IMR-90 (cell line): ENCODE measurements at regions not wholly inside any gene's neighbourhood (a gene's known extent, or its start where the extent isn't known, plus 50 kb on each side); places are given as distances from the start of the nearest gene placed in this dataset.

Source experiments
- ATAC-seq: fragments of 200-7000 bp; cut with Tn5 transposase; 2 replicates; pipeline ENCODE4 v1.9.1; 2020; ENCODE audit warnings: low read depth, mild to moderate bottlenecking, moderate library complexity
- BruUV-seq: library from RNA; stranded (reverse); fragments of 400-500 nt; replicated peaks from 2 replicates; lab custom pipeline; 2021; lab: Mats Ljungman, UMichigan
- CTCF ChIA-PET: fragments of 300-600 bp; formaldehyde crosslinking; extraction: SDS; loops from one replicate; lab custom pipeline; 2021; ENCODE audit warnings: antibody characterized with exemption; lab: Yijun Ruan, JAX
- POLR2A ChIA-PET: fragments of 300-600 bp; sonication (Branson Sonifier 250); formaldehyde crosslinking; loops from one replicate; lab custom pipeline; 2022; ENCODE audit warnings: antibody characterized with exemption; ENCODE audit not compliant: unreplicated experiment; lab: Charles Lee
- DNase-seq: peaks from one replicate; pipeline ENCODE4 v3.0.0; 2013
- H2AFZ ChIP-seq: replicated peaks from 2 replicates; pipeline ENCODE3; 2013; ENCODE audit warnings: low read length, mild to moderate bottlenecking; ENCODE audit not compliant: poor library complexity
- H2AK5ac ChIP-seq: 2 replicates; pipeline ENCODE4 v1.6.1; 2013; ENCODE audit warnings: low read depth, low read length, inconsistent platforms
- H2AK9ac ChIP-seq: replicated peaks from 2 replicates; pipeline ENCODE3; 2013; ENCODE audit warnings: mild to moderate bottlenecking, low read depth, low read length, moderate library complexity; ENCODE audit not compliant: poor library complexity
- H2BK120ac ChIP-seq: 2 replicates; pipeline ENCODE4 v1.6.1; 2013; ENCODE audit warnings: low read depth, low read length, inconsistent platforms
- H2BK15ac ChIP-seq: 3 replicates; pipeline ENCODE4 v1.6.1; 2013; ENCODE audit warnings: low read depth, low read length, inconsistent platforms
- H2BK20ac ChIP-seq: 2 replicates; pipeline ENCODE4 v1.6.1; 2013; ENCODE audit warnings: low read depth, mild to moderate bottlenecking, inconsistent platforms, low read length, moderate library complexity
- H2BK5ac ChIP-seq: 2 replicates; pipeline ENCODE4 v1.6.1; 2013; ENCODE audit warnings: mild to moderate bottlenecking, low read depth, low read length, inconsistent platforms; ENCODE audit not compliant: poor library complexity, severe bottlenecking
- H3K14ac ChIP-seq: replicated peaks from 2 replicates; pipeline ENCODE4 v1.6.1; 2013; ENCODE audit warnings: low read depth, low read length, inconsistent platforms
- H3K18ac ChIP-seq: 2 replicates; pipeline ENCODE4 v1.6.1; 2013; ENCODE audit warnings: low read depth, low read length, control low read depth
- H3K23ac ChIP-seq: 2 replicates; pipeline ENCODE4 v1.6.1; 2013; ENCODE audit warnings: low read depth, low read length, inconsistent platforms
- H3K27ac ChIP-seq: 2 replicates; pipeline ENCODE4 v1.5.1; 2013; ENCODE audit warnings: mild to moderate bottlenecking, control low read depth, low read length; ENCODE audit not compliant: insufficient read depth
- H3K27me3 ChIP-seq: 2 replicates; pipeline ENCODE4 v1.6.1; 2013; ENCODE audit warnings: low read length; ENCODE audit not compliant: control insufficient read depth, insufficient read depth
- H3K36me3 ChIP-seq: 2 replicates; pipeline ENCODE4 v1.6.1; 2013; ENCODE audit warnings: low read length, mixed read lengths; ENCODE audit not compliant: control insufficient read depth, insufficient read depth
- H3K4ac ChIP-seq: 2 replicates; pipeline ENCODE4 v1.6.1; 2013; ENCODE audit warnings: low read depth, low read length, inconsistent platforms
- H3K4me1 ChIP-seq: 2 replicates; pipeline ENCODE4 v1.6.1; 2013; ENCODE audit warnings: low read length, mixed read lengths; ENCODE audit not compliant: control insufficient read depth, insufficient read depth
- H3K4me2 ChIP-seq: 2 replicates; pipeline ENCODE4 v1.6.1; 2013; ENCODE audit warnings: low read depth, mild to moderate bottlenecking, control low read depth, low read length, moderate library complexity
- H3K4me3 ChIP-seq: 2 replicates; pipeline ENCODE4 v1.5.1; 2013; ENCODE audit warnings: low read depth, mild to moderate bottlenecking, control low read depth, low read length, moderate library complexity; ENCODE audit not compliant: insufficient read depth
- H3K56ac ChIP-seq: 2 replicates; pipeline ENCODE4 v1.6.1; 2013; ENCODE audit warnings: low read length, inconsistent platforms; ENCODE audit not compliant: insufficient read depth; ENCODE audit errors: extremely low read depth
- H3K79me1 ChIP-seq, 2 experiments: 2 replicates each; pipeline ENCODE4 v1.6.1; 2013; ENCODE audit warnings: low read length in 2 of 2, inconsistent platforms in 1 of 2, low read depth in 1 of 2
- H3K9ac ChIP-seq: 2 replicates; pipeline ENCODE4 v1.6.1; 2013; ENCODE audit warnings: low read depth, low read length, control low read depth
- H3K9me1 ChIP-seq: 2 replicates; pipeline ENCODE4 v1.6.1; 2013; ENCODE audit warnings: low read length, inconsistent platforms; ENCODE audit not compliant: insufficient read depth
- H3K9me3 ChIP-seq: 2 replicates; pipeline ENCODE4 v1.6.1; 2013; ENCODE audit warnings: low read length; ENCODE audit not compliant: control insufficient read depth, insufficient read depth
- H4K20me1 ChIP-seq: 2 replicates; pipeline ENCODE4 v1.6.1; 2013; ENCODE audit warnings: low read length, inconsistent platforms; ENCODE audit not compliant: insufficient read depth
- H4K5ac ChIP-seq: 2 replicates; pipeline ENCODE4 v1.6.1; 2013; ENCODE audit warnings: mild to moderate bottlenecking, low read depth, low read length, control low read depth
- H4K8ac ChIP-seq, 2 experiments: 2 replicates each; pipeline ENCODE4 v1.6.1; 2013; ENCODE audit warnings: low read depth in 2 of 2, low read length in 2 of 2, control low read depth in 1 of 2, inconsistent platforms in 1 of 2
- H4K91ac ChIP-seq: 2 replicates; pipeline ENCODE4 v1.6.1; 2013; ENCODE audit warnings: low read depth, low read length, inconsistent platforms; ENCODE audit not compliant: insufficient read depth
- BHLHE40 ChIP-seq: fragments of 150-350 bp; IDR thresholded peaks from 2 replicates; pipeline ENCODE4 v1.6.1; 2016; ENCODE audit warnings: mild to moderate bottlenecking, low read depth, low read length
- CHD1 ChIP-seq: IDR thresholded peaks from 2 replicates; pipeline ENCODE4 v1.6.1; 2012; ENCODE audit warnings: low read depth, low read length, improper control_type of control experiment
- ELK1 ChIP-seq: fragments of 150-350 bp; IDR thresholded peaks from 2 replicates; pipeline ENCODE4 v1.6.1; 2016; ENCODE audit warnings: low read depth, mild to moderate bottlenecking, low read length, moderate library complexity, borderline replicate concordance
- MAZ ChIP-seq: IDR thresholded peaks from 2 replicates; pipeline ENCODE4 v1.6.1; 2012; ENCODE audit warnings: low read depth, mild to moderate bottlenecking, low read length, improper control_type of control experiment, moderate library complexity, borderline replicate concordance
- NFE2L2 ChIP-seq: fragments of 150-350 bp; IDR thresholded peaks from 2 replicates; pipeline ENCODE4 v1.6.1; 2016; ENCODE audit warnings: low read depth, mild to moderate bottlenecking, low read length
- RAD21 ChIP-seq: IDR thresholded peaks from 2 replicates; pipeline ENCODE4 v1.6.1; 2012; ENCODE audit warnings: low read length, improper control_type of control experiment
- RCOR1 ChIP-seq: IDR thresholded peaks from 2 replicates; pipeline ENCODE4 v1.6.1; 2012; ENCODE audit warnings: mild to moderate bottlenecking, low read length, improper control_type of control experiment; ENCODE audit not compliant: insufficient replicate concordance
- RFX5 ChIP-seq: IDR thresholded peaks from 2 replicates; pipeline ENCODE4 v1.8.0; 2012; ENCODE audit warnings: low read depth, mild to moderate bottlenecking, low read length, moderate library complexity
- SMC3 ChIP-seq: fragments of 150-350 bp; IDR thresholded peaks from 2 replicates; pipeline ENCODE4 v1.6.1; 2016; ENCODE audit warnings: low read depth, mild to moderate bottlenecking, antibody characterized with exemption, low read length, moderate library complexity
- dilution Hi-C: fragments of 300-500 bp; cut with HindIII; formaldehyde crosslinking; loops from one replicate; pipeline ENCODE4 v1.14.3; 2018; ENCODE audit warnings: low sequenced_read_pairs; ENCODE audit not compliant: unreplicated experiment
- in situ Hi-C: fragments of 300-500 bp; cut with MboI; formaldehyde crosslinking; loops from 3 replicates; pipeline ENCODE4 v1.14.3; 2019; ENCODE audit warnings: low sequenced_read_pairs, inconsistent platforms, mixed read lengths
- intact Hi-C: fragments of 100-400 bp; cut with micrococcal nuclease; formaldehyde crosslinking; loops from 2 replicates; pipeline ENCODE4 v1.10.0; 2022

GRCh38 chr3:154582501-154582900 is 152.5 kb upstream of the GPR149 start:
- no peak overlapping the region for H2BK15ac ChIP-seq
- no peak overlapping the region for H3K9ac ChIP-seq
- no peaks in the 10 kb centered on the region for H3K27me3 ChIP-seq
- POLR2A ChIA-PET: no interaction called here
- no peak overlapping the region for H3K4me2 ChIP-seq
- no peak overlapping the region for H3K4ac ChIP-seq
- H3K4me1 ChIP-seq: no peaks in the 10 kb centered on the region
- H4K5ac ChIP-seq: no peak overlapping the region
- BruUV-seq: no TSS peak
- CTCF ChIA-PET: no interaction called here
- ATAC-seq (no peak), DNase-seq (no peak)
- no peaks in the 10 kb centered on the region for H4K20me1 ChIP-seq
- no peak overlapping the region for H4K8ac ChIP-seq
- dilution Hi-C loops (no loop called here), intact Hi-C loops (no loop called here), in situ Hi-C loops (loop anchor here (25.0 kb wide), 1 partner anchor 105 kb away; no protein-coding TSS in a partner anchor)
- H2BK20ac ChIP-seq: no peak overlapping the region
- no peak overlapping the region for H3K27ac ChIP-seq
- no peaks in the 10 kb centered on the region for H3K9me3 ChIP-seq
- no peak overlapping the region for H3K56ac ChIP-seq
- no peak overlapping the region for H3K4me3 ChIP-seq
- no peak overlapping the region for H2AK9ac ChIP-seq
- no peak overlapping the region for H4K91ac ChIP-seq
- H3K9me1 ChIP-seq: no peaks in the 10 kb centered on the region
- H2BK120ac ChIP-seq: no peak overlapping the region
- no peak overlapping the region for H2BK5ac ChIP-seq
- no peak overlapping the region for H2AK5ac ChIP-seq
- H3K23ac ChIP-seq: no peak overlapping the region
- H3K18ac ChIP-seq: no peak overlapping the region
- TF ChIP-seq ELK1 (no peak), SMC3 (no peak), RCOR1 (no peak), CHD1 (no peak), NFE2L2 (no peak), RAD21 (no peak), MAZ (no peak), BHLHE40 (no peak), RFX5 (no peak)
- H3K36me3 ChIP-seq: no peaks in the 10 kb centered on the region
- no peak overlapping the region for H2AFZ ChIP-seq
- no peaks in the 10 kb centered on the region for H3K79me1 ChIP-seq
- no peak overlapping the region for H3K14ac ChIP-seq
